Activated CD4-positive, alpha-beta memory T cell treated with anti-CD3 and anti-CD28 coated beads, Interleukin-2, amount 10 ng/mL, durations not matched to agents 7 days and 5 days (primary cell): ENCODE measurements at regions not wholly inside any gene's neighbourhood (a gene's known extent, or its start where the extent isn't known, plus 50 kb on each side); places are given as distances from the start of the nearest gene placed in this dataset.
"Not testable (repeated sequence)": the region's sequence is repeated elsewhere in the genome, so short reads cannot be mapped to it uniquely, and the experiment has no call there.

Source experiments
- CTCF ChIA-PET: fragments of 350-600 bp; sonication (Branson Sonifier 250); formaldehyde crosslinking; loops from one replicate; lab custom pipeline; 2021; ENCODE audit warnings: antibody characterized with exemption, inconsistent platforms; lab: Charles Lee
- POLR2A ChIA-PET: fragments of 350-600 bp; sonication (Branson Sonifier 250); formaldehyde crosslinking; loops from one replicate; lab custom pipeline; 2021; ENCODE audit warnings: antibody characterized with exemption; lab: Charles Lee
- DNase-seq: peaks from one replicate; pipeline ENCODE4 v3.0.0-alpha.2; 2020
- H3K27ac Mint-ChIP-seq: one replicate; pipeline ENCODE4 v1.8.0; 2021; ENCODE audit warnings: mild to moderate bottlenecking, mixed read lengths
- H3K27me3 Mint-ChIP-seq: one replicate; pipeline ENCODE4 v1.8.0; 2021; ENCODE audit warnings: mixed read lengths
- H3K36me3 Mint-ChIP-seq: one replicate; pipeline ENCODE4 v1.8.0; 2021; ENCODE audit warnings: low read depth, mixed read lengths
- H3K4me1 Mint-ChIP-seq: one replicate; pipeline ENCODE4 v1.8.0; 2021; ENCODE audit warnings: mixed read lengths
- H3K4me3 Mint-ChIP-seq: one replicate; pipeline ENCODE4 v1.8.0; 2021; ENCODE audit warnings: mild to moderate bottlenecking, mixed read lengths
- H3K9me3 Mint-ChIP-seq: one replicate; pipeline ENCODE4 v1.8.0; 2021; ENCODE audit warnings: mixed read lengths

DNA sequence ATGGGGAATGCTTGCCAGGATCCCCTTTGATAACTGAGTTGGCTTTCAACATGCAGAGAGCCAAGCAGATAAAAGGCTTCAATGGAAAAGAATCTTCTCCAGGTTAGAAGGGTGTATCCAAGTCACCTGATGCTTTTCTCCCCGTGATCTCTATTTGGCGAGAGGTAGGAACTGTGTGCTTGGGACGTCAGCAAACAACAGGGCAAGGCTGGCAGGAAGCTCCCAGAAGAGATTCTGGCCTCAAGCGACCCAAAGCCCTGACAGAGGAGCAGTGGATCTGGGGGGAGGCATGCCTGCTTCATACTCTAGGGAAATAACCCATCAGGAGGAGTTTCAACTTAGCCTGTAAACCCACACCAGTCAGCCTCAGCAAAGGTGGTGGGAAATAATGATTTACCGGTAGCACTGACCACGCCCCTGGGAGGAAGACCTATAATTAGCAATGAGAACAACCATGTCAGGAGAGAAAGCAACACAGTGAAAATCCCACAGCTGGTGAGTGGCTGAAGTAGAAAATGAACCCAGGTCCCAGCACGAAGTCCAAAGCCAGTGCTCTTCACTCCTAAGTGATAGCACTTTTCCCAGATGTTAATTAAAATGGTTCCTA, 76.3 kb upstream of the SEC11C start:
- H3K27me3 Mint-ChIP-seq = peaks cover 5% of the 10 kb centered on the region
- ChIA-PET POLR2A (no interaction called here), CTCF (no interaction called here)
- no peak overlapping the region for H3K4me3 Mint-ChIP-seq
- no peaks in the 10 kb centered on the region for H3K36me3 Mint-ChIP-seq
- H3K27ac Mint-ChIP-seq = no peak overlapping the region
- H3K4me1 Mint-ChIP-seq = peaks cover 3% of the 10 kb centered on the region
- H3K9me3 Mint-ChIP-seq = no peaks in the 10 kb centered on the region
- DNase-seq = no peak

DNA sequence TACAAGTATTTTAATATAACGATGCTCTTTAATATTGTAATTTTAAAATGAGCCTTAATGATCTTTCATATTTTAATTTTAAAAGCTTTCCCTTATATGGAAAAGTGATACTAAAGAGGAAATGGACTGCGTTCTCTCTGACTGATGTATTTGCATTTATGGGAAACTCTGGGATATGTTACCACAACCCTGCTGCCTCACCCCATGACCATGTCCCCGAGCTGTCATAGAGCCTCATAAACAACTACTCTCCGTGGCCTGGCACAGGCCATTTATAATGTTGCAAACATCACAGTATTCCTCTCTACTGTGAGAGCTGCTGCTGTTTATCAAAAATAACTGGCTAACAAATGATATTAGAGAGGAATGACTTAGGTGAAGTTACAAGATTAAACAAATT, 75.8 kb upstream of the SEC11C start:
- no peak overlapping the region for H3K4me3 Mint-ChIP-seq

DNA sequence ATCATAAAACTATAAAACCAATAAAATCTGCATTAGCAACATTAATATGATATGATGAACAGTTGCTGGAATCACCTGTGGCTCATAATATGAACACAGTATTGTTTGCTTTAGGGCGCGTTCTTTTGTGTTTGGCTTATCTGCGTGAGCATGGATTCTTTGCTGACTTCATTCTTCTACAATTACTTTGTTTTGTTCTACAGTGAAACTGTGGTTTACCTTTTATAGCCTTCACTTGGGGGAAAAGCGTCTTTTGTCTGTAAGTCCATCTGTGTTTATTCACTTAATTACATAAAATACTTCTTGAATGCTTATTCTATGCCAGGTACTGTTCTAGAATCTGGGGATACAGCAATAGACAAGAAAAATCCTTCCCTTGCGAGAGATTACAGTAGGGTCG, 74.0 kb upstream of the SEC11C start:
- H3K9me3 Mint-ChIP-seq = no peaks in the 10 kb centered on the region
- H3K4me3 Mint-ChIP-seq = no peak overlapping the region
- H3K4me1 Mint-ChIP-seq = peaks cover 3% of the 10 kb centered on the region
- no peak for DNase-seq
- peaks cover 5% of the 10 kb centered on the region for H3K27me3 Mint-ChIP-seq
- ChIA-PET POLR2A (no interaction called here), CTCF (interaction anchor here (0.9 to 1.0 kb wide), 2 partner anchors 13 to 299 kb away, joined by 3 read pairs; no protein-coding TSS in a partner anchor)
- H3K36me3 Mint-ChIP-seq = no peaks in the 10 kb centered on the region
- H3K27ac Mint-ChIP-seq = no peak overlapping the region

More for the DNA sequence above, 75.8 kb upstream of the SEC11C start:
- Mint-ChIP-seq H3K27ac (no peak overlapping the region), H3K27me3 (peaks cover 5% of the 10 kb centered on the region), H3K4me1 (peaks cover 3% of the 10 kb centered on the region), H3K36me3 (no peaks in the 10 kb centered on the region), H3K9me3 (no peaks in the 10 kb centered on the region)
- POLR2A ChIA-PET = no interaction called here
- CTCF ChIA-PET = no interaction called here
- no peak for DNase-seq

DNA sequence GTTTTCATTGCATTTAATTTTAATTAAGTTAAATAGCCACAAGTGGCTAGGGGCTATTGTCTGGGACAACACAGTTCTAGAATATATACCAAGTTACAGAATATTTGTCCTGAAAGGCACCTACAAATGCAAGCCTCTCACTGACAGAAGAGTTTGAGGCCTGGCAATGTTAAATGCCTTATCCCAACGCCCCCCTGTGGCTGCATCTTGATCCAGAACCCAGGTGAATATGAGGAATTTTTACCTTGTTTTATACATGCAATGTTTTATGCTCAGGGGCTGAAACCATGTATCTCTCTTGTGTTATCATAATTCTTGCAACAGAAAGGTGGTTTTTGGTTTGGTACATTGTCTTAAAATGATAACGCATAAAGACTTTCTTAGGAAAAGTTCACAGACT, 71.8 kb upstream of the SEC11C start:
- ChIA-PET CTCF (interaction anchor here (1.5 to 5.7 kb wide), 2 partner anchors 285 to 298 kb away, joined by 11 to 63 read pairs; no protein-coding TSS in a partner anchor), POLR2A (no interaction called here)
- Mint-ChIP-seq H3K27me3 (peaks cover 5% of the 10 kb centered on the region), H3K4me1 (peaks cover 3% of the 10 kb centered on the region), H3K27ac (no peak overlapping the region), H3K4me3 (no peak overlapping the region), H3K36me3 (no peaks in the 10 kb centered on the region), H3K9me3 (no peaks in the 10 kb centered on the region)
- DNase-seq = no peak

DNA sequence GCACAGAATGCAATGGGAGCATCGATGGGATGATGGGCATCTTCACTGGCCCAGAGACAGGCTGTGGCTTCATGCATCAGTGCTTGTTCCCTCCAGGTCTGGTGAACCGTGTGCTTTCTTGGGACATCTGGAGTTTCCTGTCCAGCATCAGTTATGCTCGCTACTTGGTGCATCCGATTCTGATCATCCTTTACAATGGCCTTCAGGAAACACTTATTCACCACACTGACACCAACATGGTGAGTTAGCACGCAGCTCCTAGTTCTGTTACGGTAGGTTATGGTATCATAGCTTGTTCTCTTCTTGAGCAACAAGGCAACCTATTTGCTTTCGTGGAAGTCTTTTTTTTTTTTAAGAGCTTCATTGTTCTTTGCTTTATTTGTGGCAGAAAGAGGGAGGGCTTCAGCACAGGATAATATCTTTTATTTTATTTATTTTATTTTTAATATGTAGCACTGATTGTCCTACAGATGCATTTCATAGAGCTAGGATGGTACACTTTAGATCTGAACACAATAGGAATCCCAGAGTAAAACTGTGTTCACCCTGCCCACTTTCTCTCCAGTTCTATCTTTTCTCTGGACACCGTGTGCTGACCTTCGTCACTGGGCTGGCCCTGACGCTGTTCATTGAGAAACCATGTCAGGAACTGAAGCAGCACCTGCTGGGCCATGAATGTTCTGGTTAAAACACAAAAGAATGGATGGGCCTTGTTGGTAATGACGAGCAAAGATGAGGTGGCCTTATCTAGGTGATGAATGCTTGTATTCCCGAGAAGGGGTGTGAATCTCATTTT, 71.2 kb upstream of the SEC11C start:
- Mint-ChIP-seq H3K9me3 (no peaks in the 10 kb centered on the region), H3K36me3 (no peaks in the 10 kb centered on the region), H3K4me3 (no peak overlapping the region), H3K27ac (no peak overlapping the region), H3K27me3 (peaks cover under 1% of the 10 kb centered on the region), H3K4me1 (peaks cover under 1% of the 10 kb centered on the region)
- ChIA-PET CTCF (interaction anchor here (1.5 to 5.7 kb wide), 2 partner anchors 286 to 299 kb away, joined by 11 to 63 read pairs; no protein-coding TSS in a partner anchor), POLR2A (no interaction called here)
- no peak for DNase-seq

DNA sequence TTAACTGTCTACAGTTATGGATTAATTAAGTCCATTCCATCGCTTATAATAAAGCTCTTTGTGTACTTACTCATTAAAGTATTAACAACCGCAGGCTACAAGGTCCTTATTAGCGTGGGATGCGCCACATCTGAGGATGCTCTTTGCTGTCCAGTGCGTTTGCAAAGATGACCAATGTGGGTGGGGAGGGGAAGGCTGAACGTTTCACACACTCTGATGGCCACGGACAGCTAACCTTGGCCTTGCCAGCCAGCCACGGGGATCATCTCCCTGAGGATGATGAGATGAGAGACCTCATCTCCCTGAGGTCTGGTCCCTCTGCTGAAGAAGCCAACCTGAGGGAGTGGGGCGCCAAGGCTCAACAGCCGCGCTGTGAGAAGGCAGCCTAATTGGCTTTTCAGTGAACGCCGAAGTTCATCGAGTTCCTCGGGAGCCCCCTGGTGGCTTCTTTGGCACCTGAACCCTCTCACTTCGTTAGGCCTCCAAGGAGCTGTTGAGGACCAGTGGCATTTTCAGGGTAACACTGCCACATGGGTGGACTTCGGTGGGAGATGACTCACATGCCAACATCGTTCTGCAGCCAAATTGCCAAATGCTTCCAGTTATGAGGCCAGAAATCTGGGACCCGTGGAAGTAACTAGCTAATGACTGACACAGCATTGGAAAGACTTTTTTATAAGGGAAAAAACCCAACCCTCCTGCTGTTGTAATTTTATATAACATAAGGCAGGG, 69.3 kb upstream of the SEC11C start:
- H3K4me1 Mint-ChIP-seq = no peaks in the 10 kb centered on the region
- H3K27ac Mint-ChIP-seq = no peak overlapping the region
- ChIA-PET CTCF (interaction anchor here (0.6 to 5.7 kb wide), 20 partner anchors 8 to 1244 kb away, joined by 3 to 63 read pairs (median 4); no protein-coding TSS in a partner anchor), POLR2A (no interaction called here)
- H3K4me3 Mint-ChIP-seq = no peak overlapping the region
- H3K9me3 Mint-ChIP-seq = no peaks in the 10 kb centered on the region
- no peaks in the 10 kb centered on the region for H3K36me3 Mint-ChIP-seq
- no peaks in the 10 kb centered on the region for H3K27me3 Mint-ChIP-seq
- DNase-seq = peak; percentile 76

DNA sequence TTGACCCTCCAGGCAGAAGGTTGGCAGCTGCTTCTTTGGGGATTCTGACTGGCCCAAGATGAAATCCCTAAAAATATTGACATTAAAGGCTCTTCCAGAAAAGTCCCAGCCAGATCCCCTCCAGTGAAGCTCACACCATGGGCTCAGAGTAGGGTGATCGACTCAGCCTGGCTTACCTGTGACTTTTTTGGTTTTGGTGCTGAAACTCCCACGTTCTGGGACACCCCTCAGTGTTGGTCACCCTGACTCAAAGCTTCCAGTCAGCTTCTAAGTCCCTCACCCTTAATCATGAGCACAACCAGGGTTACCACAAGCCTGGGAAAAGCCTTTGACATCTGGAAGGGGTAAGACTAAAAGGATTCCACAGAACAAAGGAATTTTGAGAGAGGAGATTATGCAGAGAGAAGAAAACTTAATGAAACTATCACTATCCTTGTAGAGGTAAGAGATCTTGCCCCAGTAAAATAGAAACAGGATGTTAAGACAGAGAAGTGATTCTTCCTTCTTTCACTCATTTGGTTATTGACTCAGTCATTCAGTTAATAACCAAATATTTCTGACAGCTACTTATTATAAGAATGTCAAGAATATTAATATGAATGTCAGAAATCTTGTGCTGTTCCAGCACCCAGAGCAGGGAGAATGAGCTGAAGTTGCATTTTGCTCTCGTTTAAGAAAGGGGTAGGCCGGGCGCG, 66.8 kb upstream of the SEC11C start:
- CTCF ChIA-PET = interaction anchor here (2.2 to 5.7 kb wide), 2 partner anchors 12 to 303 kb away, joined by 12 to 63 read pairs; no protein-coding TSS in a partner anchor
- Mint-ChIP-seq H3K27ac (no peak overlapping the region), H3K36me3 (no peaks in the 10 kb centered on the region), H3K4me1 (no peaks in the 10 kb centered on the region), H3K4me3 (no peak overlapping the region), H3K9me3 (no peaks in the 10 kb centered on the region), H3K27me3 (peaks cover 2% of the 10 kb centered on the region)
- POLR2A ChIA-PET = no interaction called here
- DNase-seq = no peak

DNA sequence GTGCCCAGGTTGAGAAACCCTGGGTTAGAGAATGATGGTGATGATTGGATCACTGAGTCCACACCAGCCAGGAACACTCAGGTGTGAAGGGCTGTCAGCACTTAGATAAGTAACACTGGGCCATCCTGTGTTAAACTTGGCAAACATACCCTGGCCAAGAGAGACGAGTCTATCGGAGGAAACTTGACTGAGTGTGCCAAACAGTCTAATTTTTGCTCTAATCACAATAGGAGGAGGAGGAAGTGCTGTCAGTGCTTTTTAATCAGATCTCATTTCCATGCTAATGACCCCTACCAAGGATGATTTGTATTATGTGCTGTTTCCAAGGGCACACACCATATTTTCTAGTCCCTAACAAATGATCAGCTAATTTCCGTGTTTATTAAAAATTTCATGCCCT, 63.8 kb upstream of the SEC11C start:
- peaks cover 2% of the 10 kb centered on the region for H3K27me3 Mint-ChIP-seq
- no peak for DNase-seq
- POLR2A ChIA-PET = no interaction called here
- no peaks in the 10 kb centered on the region for H3K9me3 Mint-ChIP-seq
- no peaks in the 10 kb centered on the region for H3K36me3 Mint-ChIP-seq
- no peaks in the 10 kb centered on the region for H3K4me1 Mint-ChIP-seq
- CTCF ChIA-PET = interaction anchor here (0.9 kb wide), 1 partner anchor 307 kb away, joined by 3 read pairs; no protein-coding TSS in a partner anchor
- no peak overlapping the region for H3K27ac Mint-ChIP-seq
- no peak overlapping the region for H3K4me3 Mint-ChIP-seq

DNA sequence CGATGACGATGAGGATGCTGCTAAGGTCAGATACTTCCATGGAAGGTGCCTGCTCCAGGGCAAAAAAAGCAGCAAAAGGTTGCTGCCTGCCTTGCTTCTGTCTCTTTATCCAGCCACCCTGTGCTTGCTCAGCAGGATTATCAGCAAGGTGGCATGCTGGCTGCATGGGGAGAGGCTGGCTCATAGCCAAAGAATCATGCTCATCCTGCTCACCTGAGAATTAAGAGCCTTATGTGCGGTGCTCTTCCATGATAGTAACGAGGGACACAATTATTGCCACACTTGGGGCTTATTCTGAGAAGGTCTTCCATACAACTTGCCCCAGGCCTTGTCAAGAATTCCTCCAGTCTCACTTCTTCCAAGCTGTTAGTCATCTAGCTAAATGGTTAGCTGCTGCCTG, 60.4 kb upstream of the SEC11C start:
- Mint-ChIP-seq H3K9me3 (no peaks in the 10 kb centered on the region), H3K27ac (no peak overlapping the region), H3K36me3 (no peaks in the 10 kb centered on the region), H3K4me1 (peaks cover 3% of the 10 kb centered on the region), H3K27me3 (peaks cover 12% of the 10 kb centered on the region), H3K4me3 (no peak overlapping the region)
- CTCF ChIA-PET = no interaction called here
- POLR2A ChIA-PET = no interaction called here
- no peak for DNase-seq

DNA sequence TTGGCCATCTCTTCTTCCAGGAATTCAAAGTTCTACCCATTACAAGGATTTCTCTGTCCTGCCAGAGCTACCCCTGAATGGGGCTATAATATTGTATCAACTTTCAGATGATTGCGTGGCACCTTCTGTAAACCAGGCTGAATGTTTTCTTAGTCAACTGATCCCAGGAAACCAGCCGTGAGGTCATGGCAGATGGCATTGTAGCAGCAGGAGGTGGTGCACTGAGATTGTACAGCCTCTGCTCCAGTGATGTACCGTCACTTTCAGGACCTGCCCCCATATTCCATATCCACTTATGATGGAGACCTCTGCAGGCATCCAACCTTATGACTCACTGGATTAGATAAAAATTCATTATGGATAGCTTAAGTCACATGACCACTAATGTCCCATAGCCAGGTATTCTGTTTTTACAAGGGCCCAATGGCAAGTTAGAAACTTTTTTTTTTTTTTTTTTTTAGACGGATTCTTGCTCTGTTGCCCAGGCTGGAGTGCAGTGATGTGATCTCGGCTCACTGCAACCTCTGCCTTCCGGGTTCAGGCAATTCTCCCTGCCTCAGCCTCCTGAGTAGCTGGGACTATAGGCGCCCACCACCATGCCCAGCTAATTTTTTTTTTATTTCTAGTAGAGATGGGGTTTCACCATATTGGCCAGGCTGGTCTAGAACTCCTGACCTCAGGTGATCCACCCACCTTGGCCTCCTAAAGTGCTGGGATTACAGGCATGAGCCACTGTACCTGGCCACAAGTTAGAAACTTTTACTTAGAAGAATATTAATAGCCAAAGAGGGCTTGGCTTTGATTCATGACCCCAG, 59.8 kb upstream of the SEC11C start:
- DNase-seq, POLR2A ChIA-PET, H3K27ac Mint-ChIP-seq, H3K36me3 Mint-ChIP-seq, H3K4me1 Mint-ChIP-seq, H3K4me3 Mint-ChIP-seq, H3K9me3 Mint-ChIP-seq: not testable (repeated sequence)
- peaks cover 12% of the 10 kb centered on the region for H3K27me3 Mint-ChIP-seq
- CTCF ChIA-PET = interaction anchor here (1.2 kb wide), 1 partner anchor 10 kb away, joined by 6 read pairs; no protein-coding TSS in a partner anchor

DNA sequence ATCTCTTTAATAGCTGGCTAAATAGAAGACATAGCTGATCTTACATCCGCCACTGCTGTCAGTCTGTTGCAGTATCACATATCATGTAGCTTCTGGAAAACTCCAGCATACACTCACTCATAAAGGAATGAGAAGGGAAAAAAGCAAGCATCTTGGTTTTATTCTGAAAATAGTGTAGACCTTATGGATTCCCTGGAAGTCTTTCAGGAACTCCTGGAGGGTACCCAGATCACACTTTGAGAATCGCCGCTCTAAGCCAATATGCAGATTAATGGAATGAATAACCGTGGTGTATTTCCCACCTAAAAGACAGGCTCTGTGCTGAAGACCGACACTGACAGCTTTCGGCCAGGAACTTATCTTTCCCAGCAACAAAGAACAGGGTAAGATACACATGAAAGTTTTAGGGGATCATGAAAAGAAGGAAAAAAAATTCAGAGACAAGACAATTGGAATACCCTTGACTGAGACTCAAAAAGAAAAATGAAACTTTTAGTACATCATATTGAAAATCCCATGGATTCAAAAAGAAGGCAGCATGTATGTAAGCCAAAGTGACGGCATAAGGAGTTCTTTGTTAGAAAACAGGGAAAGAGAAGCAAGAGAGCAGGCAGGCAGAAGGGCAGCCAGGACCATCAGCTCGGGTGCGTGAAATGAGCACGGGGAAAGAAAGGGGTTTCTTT, 56.4 kb upstream of the SEC11C start:
- no peak for DNase-seq
- no peak overlapping the region for H3K27ac Mint-ChIP-seq
- ChIA-PET POLR2A (no interaction called here), CTCF (interaction anchor here (1.0 to 2.6 kb wide), 6 partner anchors 11 to 315 kb away, joined by 3 to 19 read pairs (median 5); partner anchors contain the start of gene SEC11C)
- H3K4me1 Mint-ChIP-seq = peaks cover 4% of the 10 kb centered on the region
- H3K27me3 Mint-ChIP-seq = peaks cover 18% of the 10 kb centered on the region
- H3K4me3 Mint-ChIP-seq = no peak overlapping the region
- H3K36me3 Mint-ChIP-seq = no peaks in the 10 kb centered on the region
- H3K9me3 Mint-ChIP-seq = no peaks in the 10 kb centered on the region
